Esophagus mucosa (tissue), 1 donor: ENCODE measurements at regions not wholly inside any gene's neighbourhood (a gene's known extent, or its start where the extent isn't known, plus 50 kb on each side); places are given as distances from the start of the nearest gene placed in this dataset.
A peak's percentile ranks its signal among the peaks of the same experiment; 100 is the strongest.

Source experiments
- ATAC-seq: fragments of 200-7000 bp; cut with Tn5 transposase; one replicate; pipeline ENCODE4 v1.9.1; 2020
- donor health status: DM: yes; HTN: yes; CAD: no.

- no peak for ATAC-seq
Measured at GRCh38 chr1:30513396-30514136, 209.8 kb downstream of the MATN1 start.

- no peak for ATAC-seq
Measured at GRCh38 chr1:30512914-30513265, 210.5 kb downstream of the MATN1 start.

- no peak for ATAC-seq
Measured at GRCh38 chr1:30511991-30512913, 211.1 kb downstream of the MATN1 start.

- ATAC-seq = no peak
Measured at GRCh38 chr1:30511563-30511962, 211.8 kb downstream of the MATN1 start.

GRCh38 chr1:30511106-30511505, 212.3 kb downstream of the MATN1 start:
- no peak for ATAC-seq

- no peak for ATAC-seq
Measured at GRCh38 chr1:30509670-30510069, 213.7 kb downstream of the MATN1 start.

- ATAC-seq = no peak
Measured at GRCh38 chr1:30508611-30509010, 214.8 kb downstream of the MATN1 start.

- ATAC-seq = no peak
Measured at GRCh38 chr1:30508175-30508448, 215.3 kb downstream of the MATN1 start.

- no peak for ATAC-seq
Measured at GRCh38 chr1:30507401-30508174, 215.8 kb downstream of the MATN1 start.

GRCh38 chr1:30507016-30507312, 216.4 kb downstream of the MATN1 start:
- no peak for ATAC-seq

GRCh38 chr1:30506291-30507015, 216.9 kb downstream of the MATN1 start:
- ATAC-seq = no peak

- ATAC-seq = no peak
Measured at GRCh38 chr1:30505853-30506252, 217.5 kb downstream of the MATN1 start.

- no peak for ATAC-seq
Measured at GRCh38 chr1:30492451-30492850, 230.9 kb downstream of the MATN1 start.

- no peak for ATAC-seq
Measured at GRCh38 chr1:30491831-30492230, 231.6 kb downstream of the MATN1 start.

GRCh38 chr1:30490554-30491053, 232.8 kb downstream of the MATN1 start:
- no peak for ATAC-seq

GRCh38 chr1:30489737-30490389, 233.5 kb downstream of the MATN1 start:
- ATAC-seq = peak; percentile 53

- no peak for ATAC-seq
Measured at GRCh38 chr1:30488324-30488913, 235.0 kb downstream of the MATN1 start.

GRCh38 chr1:30487042-30487441, 236.3 kb downstream of the MATN1 start:
- no peak for ATAC-seq

- no peak for ATAC-seq
Measured at GRCh38 chr1:30485072-30485471, 238.3 kb downstream of the MATN1 start.

- ATAC-seq = no peak
Measured at GRCh38 chr1:30484668-30485067, 238.7 kb downstream of the MATN1 start.

- no peak for ATAC-seq
Measured at GRCh38 chr1:30479575-30479974, 243.8 kb downstream of the MATN1 start.
